HEK293 (cell line): ENCODE measurements at regions not wholly inside any gene's neighbourhood (a gene's known extent, or its start where the extent isn't known, plus 50 kb on each side); places are given as distances from the start of the nearest gene placed in this dataset.

Experiments used
- CTCF ChIP-seq: fragments of 450-650 bp; formaldehyde crosslinking; IDR thresholded peaks from 2 replicates; pipeline ENCODE4 v1.5.1; 2016; ENCODE audit warnings: missing biosample characterization, missing genetic modification characterization
- GLI2 ChIP-seq: fragments of 450-650 bp; formaldehyde crosslinking; IDR thresholded peaks from 2 replicates; pipeline ENCODE4; 2017; ENCODE audit warnings: missing biosample characterization, missing genetic modification characterization, low read depth, borderline replicate concordance
- GLIS2 ChIP-seq: fragments of 450-650 bp; formaldehyde crosslinking; IDR thresholded peaks from 2 replicates; pipeline ENCODE4 v1.5.1; 2016; ENCODE audit warnings: missing biosample characterization, missing genetic modification characterization
- MYNN ChIP-seq: fragments of 450-650 bp; formaldehyde crosslinking; IDR thresholded peaks from 2 replicates; pipeline ENCODE4 v1.5.1; 2016; ENCODE audit warnings: missing biosample characterization, missing genetic modification characterization, borderline replicate concordance
- REST ChIP-seq: fragments of 450-650 bp; formaldehyde crosslinking; IDR thresholded peaks from 2 replicates; pipeline ENCODE4 v1.5.1; 2016; ENCODE audit warnings: missing biosample characterization, missing genetic modification characterization
- SETDB1 ChIP-seq: IDR thresholded peaks from one replicate; pipeline ENCODE4 v1.6.1; 2017; ENCODE audit warnings: mild to moderate bottlenecking, low read length, moderate library complexity, mixed read lengths; ENCODE audit not compliant: insufficient read length
- TRIM28 ChIP-seq: IDR thresholded peaks from 2 replicates; pipeline ENCODE4 v1.6.1; 2011; ENCODE audit warnings: low read length, control low read depth, borderline replicate concordance
- ZNF335 ChIP-seq: fragments of 450-650 bp; formaldehyde crosslinking; conservative IDR thresholded peaks from 2 replicates; pipeline ENCODE4 v1.5.1; 2016; ENCODE audit warnings: missing biosample characterization, missing genetic modification characterization

GRCh38 chr15:85280203-85280602 lies 100.2 kb upstream of the AKAP13 start:
- TF ChIP-seq REST (tag by site-specific recombination) = no peak
- TF ChIP-seq GLIS2 = no peak
- TF ChIP-seq CTCF (tag by site-specific recombination) = no peak
- TF ChIP-seq GLI2 (tag by site-specific recombination) = no peak
- no peak for TF ChIP-seq ZNF335
- no peak for TF ChIP-seq TRIM28
- no peak for TF ChIP-seq MYNN (tag by site-specific recombination)
- no peak for TF ChIP-seq SETDB1
